HL-60 (cell line): ENCODE measurements at regions not wholly inside any gene's neighbourhood (a gene's known extent, or its start where the extent isn't known, plus 50 kb on each side); places are given as distances from the start of the nearest gene placed in this dataset.
"Not testable (repeated sequence)": the region's sequence is repeated elsewhere in the genome, so short reads cannot be mapped to it uniquely, and the experiment has no call there.

ENCODE experiments used
- DNase-seq, 2 experiments: peaks; one replicate each; pipeline ENCODE4 v3.0.0-alpha.2; 2010 to 2020; ENCODE audit warnings: low read depth in 1 of 2, low spot score in 1 of 2
- H3K27ac ChIP-seq: fragments of 250-450 bp; sonication (Bioruptor Pico); replicated peaks from 2 replicates; pipeline ENCODE4 v1.5.1; 2020; ENCODE audit warnings: mild to moderate bottlenecking, moderate library complexity
- H3K27me3 ChIP-seq: fragments of 250-450 bp; sonication (Bioruptor Pico); 2 replicates; pipeline ENCODE4 v1.5.1; 2021; ENCODE audit warnings: mild to moderate bottlenecking, moderate library complexity; ENCODE audit not compliant: insufficient read depth, poor library complexity, severe bottlenecking
- H3K4me3 ChIP-seq: replicated peaks from 2 replicates; pipeline ENCODE4 v1.5.1; 2011; ENCODE audit warnings: mild to moderate bottlenecking, control low read depth, low read length; ENCODE audit not compliant: insufficient read depth
- CTCF ChIP-seq: IDR thresholded peaks from one replicate; pipeline ENCODE4 v1.5.1; 2011; ENCODE audit warnings: low read length, control low read depth, inconsistent platforms; ENCODE audit not compliant: insufficient read depth
- GABPA ChIP-seq: IDR thresholded peaks from 2 replicates; pipeline ENCODE4 v1.6.1; 2012; ENCODE audit warnings: low read depth
- POLR2AphosphoS5 ChIP-seq: IDR thresholded peaks from 2 replicates; pipeline ENCODE4 v1.6.1; 2012; ENCODE audit warnings: low read depth
- REST ChIP-seq: IDR thresholded peaks from 2 replicates; pipeline ENCODE4 v1.6.1; 2012; ENCODE audit warnings: low read depth; ENCODE audit not compliant: insufficient replicate concordance
- SPI1 ChIP-seq: IDR thresholded peaks from 2 replicates; pipeline ENCODE4 v1.6.1; 2012; ENCODE audit warnings: low read depth, mild to moderate bottlenecking, borderline replicate concordance

- Histone ChIP-seq H3K27ac (no peak overlapping the region), H3K4me3 (no peak overlapping the region), H3K27me3 (no peaks in the 10 kb centered on the region)
- no peak for TF ChIP-seq GABPA
- TF ChIP-seq CTCF: no peak
- TF ChIP-seq REST: no peak
- no peak for TF ChIP-seq SPI1
- no peak for TF ChIP-seq POLR2AphosphoS5
- no peak for DNase-seq
These were observed 243.9 kb downstream of the ZNF608 start for GRCh38 chr5:124502551-124502950.

GRCh38 chr5:124499818-124500217, 246.6 kb downstream of the ZNF608 start:
- not testable (repeated sequence) for DNase-seq

GRCh38 chr5:124496968-124497367, 249.5 kb downstream of the ZNF608 start:
- H3K27ac ChIP-seq, DNase-seq, H3K4me3 ChIP-seq, H3K27me3 ChIP-seq: not testable (repeated sequence)

More at GRCh38 chr5:124499818-124500217, 246.6 kb downstream of the ZNF608 start:
- not testable (repeated sequence) for H3K27me3 ChIP-seq, H3K27ac ChIP-seq, H3K4me3 ChIP-seq

GRCh38 chr5:124494540-124495116, 251.8 kb downstream of the ZNF608 start:
- DNase-seq: no peak
- H3K27ac ChIP-seq: no peak overlapping the region
- no peaks in the 10 kb centered on the region for H3K27me3 ChIP-seq
- TF ChIP-seq POLR2AphosphoS5 (no peak), CTCF (no peak), REST (no peak), GABPA (no peak), SPI1 (no peak)
- no peak overlapping the region for H3K4me3 ChIP-seq

GRCh38 chr5:124492444-124493224, 253.8 kb downstream of the ZNF608 start:
- DNase-seq: no peak
- no peak for TF ChIP-seq CTCF
- no peak for TF ChIP-seq SPI1
- no peak for TF ChIP-seq POLR2AphosphoS5
- TF ChIP-seq REST: no peak
- TF ChIP-seq GABPA: no peak
- Histone ChIP-seq H3K4me3 (no peak overlapping the region), H3K27ac (no peak overlapping the region), H3K27me3 (no peaks in the 10 kb centered on the region)

- H3K4me3 ChIP-seq: not testable (repeated sequence)
These were observed 256.1 kb downstream of the ZNF608 start for GRCh38 chr5:124490315-124490714.

More at GRCh38 chr5:124490315-124490714, 256.1 kb downstream of the ZNF608 start:
- not testable (repeated sequence) for DNase-seq, H3K27ac ChIP-seq, H3K27me3 ChIP-seq
